ENCODE measurements at regions not wholly inside any gene's neighbourhood (a gene's known extent, or its start where the extent isn't known, plus 50 kb on each side); places are given as distances from the start of the nearest gene placed in this dataset.

DNA sequence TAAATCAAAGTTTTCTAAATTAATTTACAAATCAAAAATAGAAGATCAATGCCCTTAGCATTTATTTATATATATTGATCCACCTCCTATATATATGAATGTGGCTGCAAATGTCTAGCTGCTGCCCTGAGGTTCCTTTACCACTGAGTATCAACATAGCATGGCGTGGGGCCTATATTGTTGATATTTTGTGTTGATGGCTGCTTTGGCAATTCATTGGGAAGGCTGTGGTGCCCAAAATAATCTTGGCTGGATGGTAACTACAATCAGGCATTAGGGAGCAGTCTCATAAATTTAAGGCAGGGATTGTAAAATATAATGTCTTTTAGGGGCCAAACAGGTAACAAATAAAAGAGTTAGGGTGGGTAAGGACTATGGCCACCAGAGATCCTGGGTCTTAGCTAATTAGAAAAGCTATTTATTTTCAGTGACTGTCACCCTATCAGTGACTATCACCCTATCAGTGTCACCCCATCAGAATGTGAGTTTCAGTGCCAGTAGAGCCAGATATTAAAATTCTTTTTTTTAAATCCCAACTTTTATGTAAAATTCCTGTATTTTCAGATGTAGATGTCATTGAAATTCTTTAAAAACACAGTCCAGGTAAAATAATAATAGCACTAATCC, 190.7 kb upstream of the PCSK5 start (continued):
- TF ChIP-seq, protein P1, sequence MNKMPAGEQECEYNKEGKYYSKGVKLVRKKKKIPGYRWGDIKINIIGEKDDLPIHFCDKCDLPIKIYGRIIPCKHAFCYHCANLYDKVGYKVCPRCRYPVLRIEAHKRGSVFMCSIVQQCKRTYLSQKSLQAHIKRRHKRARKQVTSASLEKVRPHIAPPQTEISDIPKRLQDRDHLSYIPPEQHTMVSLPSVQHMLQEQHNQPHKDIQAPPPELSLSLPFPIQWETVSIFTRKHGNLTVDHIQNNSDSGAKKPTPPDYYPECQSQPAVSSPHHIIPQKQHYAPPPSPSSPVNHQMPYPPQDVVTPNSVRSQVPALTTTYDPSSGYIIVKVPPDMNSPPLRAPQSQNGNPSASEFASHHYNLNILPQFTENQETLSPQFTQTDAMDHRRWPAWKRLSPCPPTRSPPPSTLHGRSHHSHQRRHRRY (tag by site-specific recombination; IDR thresholded peaks at IDR 0.05) = no peak
- no peak for TF ChIP-seq GLIS2 (tag by site-specific recombination; IDR thresholded peaks at IDR 0.05)
- TF ChIP-seq ZEB2 (tag by site-specific recombination; IDR thresholded peaks at IDR 0.05) = no peak
- no peak for TF ChIP-seq ZNF670 (tag by site-specific recombination; IDR thresholded peaks at IDR 0.05; ENCODE audit: low read depth)
- TF ChIP-seq PRDM1 (tag by site-specific recombination; IDR thresholded peaks at IDR 0.05) = no peak
- TF ChIP-seq ZNF37A (tag by site-specific recombination; IDR thresholded peaks at IDR 0.05) = no peak
- no peak for TF ChIP-seq ZNF239 (tag by site-specific recombination; IDR thresholded peaks at IDR 0.05)
- TF ChIP-seq ZNF580 (tag by site-specific recombination; IDR thresholded peaks at IDR 0.05) = no peak

- ChIA-PET POLR2A (no interaction called here), CTCF (no interaction called here)
- H3K36me3 ChIP-seq (ENCODE audit: control insufficient read depth in 2 of 2, insufficient read depth in 1 of 2, low read length in 2 of 2) = no peaks in the 10 kb centered on the region
- H3K4me1 ChIP-seq (ENCODE audit: control insufficient read depth, insufficient read depth, low read length) = no peaks in the 10 kb centered on the region
- H3K27ac ChIP-seq (ENCODE audit: extremely low read depth, low read depth, low read length) = no peak overlapping the region
- TF ChIP-seq ZNF426 (tag by site-specific recombination; IDR thresholded peaks at IDR 0.05) (no peak), ZNF514 (tag by site-specific recombination; IDR thresholded peaks at IDR 0.05) (no peak), ZNF121 (tag by site-specific recombination; IDR thresholded peaks at IDR 0.05) (no peak), ZNF549 (tag by site-specific recombination; IDR thresholded peaks at IDR 0.05) (no peak)
- no peak overlapping the region for H3K4me3 ChIP-seq (ENCODE audit: low read depth, low read length)
- no peaks in the 10 kb centered on the region for H3K9me3 ChIP-seq (ENCODE audit: control insufficient read depth, insufficient read depth, low read depth, low read length)
Observed at GRCh38 chr9:75700252-75700640, 190.2 kb upstream of the PCSK5 start.

GRCh38 chr9:75707191-75707590, 183.3 kb upstream of the PCSK5 start:
- ChIA-PET CTCF (no interaction called here), POLR2A (no interaction called here)
- Histone ChIP-seq H3K36me3 (ENCODE audit: control insufficient read depth in 2 of 2, insufficient read depth in 1 of 2, low read length in 2 of 2) (no peaks in the 10 kb centered on the region), H3K4me3 (ENCODE audit: low read depth, low read length) (no peak overlapping the region), H3K4me1 (ENCODE audit: control insufficient read depth, insufficient read depth, low read length) (no peaks in the 10 kb centered on the region), H3K27ac (ENCODE audit: extremely low read depth, low read depth, low read length) (no peak overlapping the region), H3K9me3 (ENCODE audit: control insufficient read depth, insufficient read depth, low read depth, low read length) (no peaks in the 10 kb centered on the region)
- TF ChIP-seq SETDB1 (IDR thresholded peaks at IDR 0.05; ENCODE audit: insufficient read length, low read length) (no peak), ZNF211 (tag by site-specific recombination; IDR thresholded peaks at IDR 0.05; ENCODE audit: low read depth) (no peak), ZNF24 (tag by site-specific recombination; IDR thresholded peaks at IDR 0.05) (no peak), ZNF658 (tag by site-specific recombination; IDR thresholded peaks at IDR 0.05) (no peak), ZNF558 (tag by site-specific recombination; IDR thresholded peaks at IDR 0.05) (no peak), AEBP2 (tag by site-specific recombination; IDR thresholded peaks at IDR 0.05; ENCODE audit: borderline replicate concordance) (no peak), WT1 (tag by site-specific recombination; IDR thresholded peaks at IDR 0.05) (no peak), ZNF530 (tag by site-specific recombination; IDR thresholded peaks at IDR 0.05; ENCODE audit: low read depth) (no peak), OSR2 (tag by site-specific recombination; IDR thresholded peaks at IDR 0.05) (no peak), ZFHX2 (tag by site-specific recombination; conservative IDR thresholded peaks at IDR 0.05) (no peak), ZNF560 (tag by site-specific recombination; IDR thresholded peaks at IDR 0.05; ENCODE audit: borderline replicate concordance) (no peak), ZNF529 (tag by site-specific recombination; IDR thresholded peaks at IDR 0.05; ENCODE audit: insufficient replicate concordance) (no peak)
- TF ChIP-seq, protein P2, sequence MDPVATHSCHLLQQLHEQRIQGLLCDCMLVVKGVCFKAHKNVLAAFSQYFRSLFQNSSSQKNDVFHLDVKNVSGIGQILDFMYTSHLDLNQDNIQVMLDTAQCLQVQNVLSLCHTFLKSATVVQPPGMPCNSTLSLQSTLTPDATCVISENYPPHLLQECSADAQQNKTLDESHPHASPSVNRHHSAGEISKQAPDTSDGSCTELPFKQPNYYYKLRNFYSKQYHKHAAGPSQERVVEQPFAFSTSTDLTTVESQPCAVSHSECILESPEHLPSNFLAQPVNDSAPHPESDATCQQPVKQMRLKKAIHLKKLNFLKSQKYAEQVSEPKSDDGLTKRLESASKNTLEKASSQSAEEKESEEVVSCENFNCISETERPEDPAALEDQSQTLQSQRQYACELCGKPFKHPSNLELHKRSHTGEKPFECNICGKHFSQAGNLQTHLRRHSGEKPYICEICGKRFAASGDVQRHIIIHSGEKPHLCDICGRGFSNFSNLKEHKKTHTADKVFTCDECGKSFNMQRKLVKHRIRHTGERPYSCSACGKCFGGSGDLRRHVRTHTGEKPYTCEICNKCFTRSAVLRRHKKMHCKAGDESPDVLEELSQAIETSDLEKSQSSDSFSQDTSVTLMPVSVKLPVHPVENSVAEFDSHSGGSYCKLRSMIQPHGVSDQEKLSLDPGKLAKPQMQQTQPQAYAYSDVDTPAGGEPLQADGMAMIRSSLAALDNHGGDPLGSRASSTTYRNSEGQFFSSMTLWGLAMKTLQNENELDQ (tag by site-specific recombination; IDR thresholded peaks at IDR 0.05; ENCODE audit: low read depth) = no peak
- TF ChIP-seq, protein P3, sequence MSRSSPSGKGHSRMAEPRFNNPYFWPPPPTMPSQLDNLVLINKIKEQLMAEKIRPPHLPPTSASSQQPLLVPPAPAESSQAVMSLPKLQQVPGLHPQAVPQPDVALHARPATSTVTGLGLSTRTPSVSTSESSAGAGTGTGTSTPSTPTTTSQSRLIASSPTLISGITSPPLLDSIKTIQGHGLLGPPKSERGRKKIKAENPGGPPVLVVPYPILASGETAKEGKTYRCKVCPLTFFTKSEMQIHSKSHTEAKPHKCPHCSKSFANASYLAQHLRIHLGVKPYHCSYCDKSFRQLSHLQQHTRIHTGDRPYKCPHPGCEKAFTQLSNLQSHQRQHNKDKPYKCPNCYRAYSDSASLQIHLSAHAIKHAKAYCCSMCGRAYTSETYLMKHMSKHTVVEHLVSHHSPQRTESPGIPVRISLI (tag by site-specific recombination; IDR thresholded peaks at IDR 0.05) = no peak
- TF ChIP-seq, protein P4, sequence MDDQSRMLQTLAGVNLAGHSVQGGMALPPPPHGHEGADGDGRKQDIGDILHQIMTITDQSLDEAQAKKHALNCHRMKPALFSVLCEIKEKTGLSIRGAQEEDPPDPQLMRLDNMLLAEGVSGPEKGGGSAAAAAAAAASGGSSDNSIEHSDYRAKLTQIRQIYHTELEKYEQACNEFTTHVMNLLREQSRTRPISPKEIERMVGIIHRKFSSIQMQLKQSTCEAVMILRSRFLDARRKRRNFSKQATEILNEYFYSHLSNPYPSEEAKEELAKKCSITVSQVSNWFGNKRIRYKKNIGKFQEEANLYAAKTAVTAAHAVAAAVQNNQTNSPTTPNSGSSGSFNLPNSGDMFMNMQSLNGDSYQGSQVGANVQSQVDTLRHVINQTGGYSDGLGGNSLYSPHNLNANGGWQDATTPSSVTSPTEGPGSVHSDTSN (CRISPR knock-in tag; IDR thresholded peaks at IDR 0.05) = no peak

All from HEK293 (cell line).